H1 (cell line): ENCODE measurements at regions not wholly inside any gene's neighbourhood (a gene's known extent, or its start where the extent isn't known, plus 50 kb on each side); places are given as distances from the start of the nearest gene placed in this dataset.

ENCODE experiments used
- CTCF ChIA-PET: fragments of 300-600 bp; sonication (Branson Sonifier 250); formaldehyde crosslinking; loops from one replicate; lab custom pipeline; 2021; ENCODE audit not compliant: partially characterized antibody; lab: Charles Lee
- POLR2A ChIA-PET: fragments of 300-600 bp; sonication (Branson Sonifier 250); formaldehyde crosslinking; loops from one replicate; lab custom pipeline; 2021; ENCODE audit warnings: inconsistent platforms; ENCODE audit not compliant: partially characterized antibody; lab: Charles Lee
- DNase-seq, 2 experiments: peaks; one replicate each; pipeline versions ENCODE4 v3.0.0 to v3.0.0-alpha.2; 2010 to 2022; ENCODE audit warnings: low spot score in 2 of 2, low read depth in 1 of 2, mixed read lengths in 1 of 2
- FAIRE-seq: peaks from 2 replicates; lab custom pipeline; 2011; peaks lifted over from hg19 to GRCh38; lab: Jason Lieb, UNC
- H2AFZ ChIP-seq: 2 replicates; pipeline ENCODE4 v1.8.1; 2012; ENCODE audit warnings: low read length, inconsistent platforms
- H2AK5ac ChIP-seq: 2 replicates; pipeline ENCODE4 v1.6.1; 2013; ENCODE audit warnings: low read depth, low read length
- H2BK120ac ChIP-seq: replicated peaks from 2 replicates; pipeline ENCODE3; 2013; ENCODE audit warnings: low read depth, low read length, inconsistent platforms
- H2BK12ac ChIP-seq: 2 replicates; pipeline ENCODE4 v1.6.1; 2013; ENCODE audit warnings: low read depth, low read length
- H2BK15ac ChIP-seq: 2 replicates; pipeline ENCODE4 v1.6.1; 2013; ENCODE audit warnings: low read length
- H2BK20ac ChIP-seq: 2 replicates; pipeline ENCODE4 v1.6.1; 2013; ENCODE audit warnings: low read length
- H2BK5ac ChIP-seq: 2 replicates; pipeline ENCODE4 v1.6.1; 2013; ENCODE audit warnings: low read depth, low read length
- H3K14ac ChIP-seq: 2 replicates; pipeline ENCODE4 v1.6.1; 2013; ENCODE audit warnings: inconsistent platforms; ENCODE audit not compliant: insufficient read length
- H3K18ac ChIP-seq: 2 replicates; pipeline ENCODE4 v1.6.1; 2013; ENCODE audit warnings: low read length; ENCODE audit errors: extremely low read depth
- H3K23ac ChIP-seq: 2 replicates; pipeline ENCODE4 v1.6.1; 2013; ENCODE audit warnings: inconsistent platforms; ENCODE audit not compliant: insufficient read length
- H3K23me2 ChIP-seq: 2 replicates; pipeline ENCODE4 v1.6.1; 2013; ENCODE audit warnings: low read depth, low read length
- H3K27ac ChIP-seq: 2 replicates; pipeline ENCODE4 v1.6.1; 2011; ENCODE audit warnings: low read depth, low read length, inconsistent platforms
- H3K27me3 ChIP-seq, 4 experiments: replicated peaks in 1 of 4; 1 replicate in 1 of 4; 2 replicates in 3 of 4; pipeline versions ENCODE4 v1.6.1 to v1.8.1; 2011 to 2013; ENCODE audit warnings: low read length in 3 of 4, mild to moderate bottlenecking in 3 of 4, inconsistent platforms in 2 of 4, mixed read lengths in 2 of 4, moderate library complexity in 1 of 4; ENCODE audit not compliant: control insufficient read depth in 3 of 4, insufficient read depth in 3 of 4; ENCODE audit errors: extremely low read depth in 1 of 4
- H3K36me3 ChIP-seq, 4 experiments: 2 replicates each; pipeline versions ENCODE4 v1.6.1 to v1.8.1; 2011 to 2013; ENCODE audit warnings: mild to moderate bottlenecking in 4 of 4, low read length in 3 of 4, moderate library complexity in 2 of 4, control low read depth in 1 of 4, inconsistent platforms in 1 of 4; ENCODE audit not compliant: insufficient read depth in 4 of 4, control insufficient read depth in 2 of 4
- H3K4ac ChIP-seq: replicated peaks from 2 replicates; pipeline ENCODE3; 2013; ENCODE audit warnings: low read length, low read depth, mixed read lengths, inconsistent platforms; ENCODE audit not compliant: insufficient read length
- H3K4me1 ChIP-seq, 4 experiments: replicated peaks in 1 of 4; 1 replicate in 1 of 4; 2 replicates in 3 of 4; pipeline versions ENCODE4 v1.6.1 to v1.8.1; 2011 to 2013; ENCODE audit warnings: low read length in 3 of 4, inconsistent platforms in 2 of 4, mixed read lengths in 1 of 4; ENCODE audit not compliant: insufficient read depth in 4 of 4, control insufficient read depth in 3 of 4
- H3K4me2 ChIP-seq, 2 experiments: 2 replicates each; pipeline versions ENCODE4 v1.6.1 to v1.8.1; 2011 to 2013; ENCODE audit warnings: low read depth in 2 of 2, low read length in 2 of 2, control low read depth in 1 of 2, inconsistent platforms in 1 of 2, mild to moderate bottlenecking in 1 of 2; ENCODE audit not compliant: insufficient read depth in 1 of 2
- H3K4me3 ChIP-seq, 4 experiments: fragments of 200-600, 300-600 bp in 1 of 4; sonication (generic), shearing (Covaris generic), sonication (Bioruptor Twin) in 1 of 4; 2 replicates each; pipeline versions ENCODE4 v1.5.1 to v1.8.1; 2011 to 2016; ENCODE audit warnings: low read length in 4 of 4, low read depth in 3 of 4, control low read depth in 2 of 4, inconsistent platforms in 2 of 4, mild to moderate bottlenecking in 2 of 4, mixed read lengths in 1 of 4, moderate library complexity in 1 of 4; ENCODE audit not compliant: insufficient read depth in 2 of 4; ENCODE audit errors: extremely low read depth in 1 of 4
- H3K56ac ChIP-seq: replicated peaks from 2 replicates; pipeline ENCODE3; 2013; ENCODE audit warnings: low read depth, mild to moderate bottlenecking, mixed read lengths, low read length, inconsistent platforms; ENCODE audit not compliant: insufficient read length
- H3K79me1 ChIP-seq: 2 replicates; pipeline ENCODE4 v1.6.1; 2013; ENCODE audit warnings: low read depth, low read length, control low read depth
- H3K79me2 ChIP-seq, 2 experiments: 2 replicates each; pipeline versions ENCODE4 v1.6.1 to v1.8.1; 2012 to 2013; ENCODE audit warnings: low read length in 2 of 2, mild to moderate bottlenecking in 2 of 2, inconsistent platforms in 1 of 2; ENCODE audit not compliant: insufficient read depth in 2 of 2, control insufficient read depth in 1 of 2
- H3K9ac ChIP-seq, 4 experiments: replicated peaks in 1 of 4; 1 replicate in 1 of 4; 2 replicates in 3 of 4; pipeline versions ENCODE4 v1.6.1 to v1.8.1; 2011 to 2013; ENCODE audit warnings: low read depth in 3 of 4, low read length in 3 of 4, control low read depth in 2 of 4, mild to moderate bottlenecking in 2 of 4, moderate library complexity in 2 of 4, inconsistent platforms in 1 of 4; ENCODE audit errors: extremely low read depth in 1 of 4
- H3K9me3 ChIP-seq, 2 experiments: 2 replicates each; pipeline versions ENCODE4 v1.6.1 to v1.8.1; 2012 to 2013; ENCODE audit warnings: mild to moderate bottlenecking in 2 of 2, moderate library complexity in 2 of 2, control low read depth in 1 of 2, inconsistent platforms in 1 of 2, low read depth in 1 of 2, low read length in 1 of 2, mixed read lengths in 1 of 2; ENCODE audit not compliant: insufficient read depth in 2 of 2
- H4K20me1 ChIP-seq, 2 experiments: replicated peaks in 1 of 2; 2 replicates each; pipeline versions ENCODE3 to v1.8.1; 2011 to 2013; ENCODE audit warnings: inconsistent platforms in 2 of 2, low read length in 2 of 2, mild to moderate bottlenecking in 1 of 2; ENCODE audit not compliant: insufficient read depth in 2 of 2, control insufficient read depth in 1 of 2
- H4K5ac ChIP-seq: 2 replicates; pipeline ENCODE4 v1.6.1; 2013; ENCODE audit warnings: low read length, low read depth, mixed read lengths, inconsistent platforms; ENCODE audit not compliant: insufficient read length
- H4K8ac ChIP-seq: 2 replicates; pipeline ENCODE4 v1.8.0; 2013; ENCODE audit warnings: mild to moderate bottlenecking, moderate library complexity, low read length, inconsistent platforms; ENCODE audit not compliant: insufficient read depth; ENCODE audit errors: extremely low read depth
- H4K91ac ChIP-seq: replicated peaks from 2 replicates; pipeline ENCODE3; 2013; ENCODE audit warnings: low read length, mixed read lengths, inconsistent platforms; ENCODE audit not compliant: insufficient read length
- CBX5 ChIP-seq: fragments of 300-800, 300-1000 bp; sonication (generic); IDR thresholded peaks from 2 replicates; pipeline ENCODE4 v1.7.1; 2016; ENCODE audit warnings: antibody characterized with exemption, low read length, low read depth
- CTCF ChIP-seq, 3 experiments: IDR thresholded peaks; 1 replicate in 2 of 3; 2 replicates in 1 of 3; pipeline versions ENCODE4 v1.5.1 to v1.6.1; 2011; ENCODE audit warnings: low read length in 3 of 3, mild to moderate bottlenecking in 3 of 3, inconsistent platforms in 2 of 3, low read depth in 1 of 3, moderate library complexity in 1 of 3; ENCODE audit not compliant: insufficient read depth in 1 of 3; ENCODE audit errors: control extremely low read depth in 1 of 3
- MAFK ChIP-seq: IDR thresholded peaks from 2 replicates; pipeline ENCODE4 v1.6.1; 2012; ENCODE audit warnings: low read depth, mild to moderate bottlenecking, improper control_type of control experiment, low read length
- RAD21 ChIP-seq, 2 experiments: IDR thresholded peaks in 1 of 2; conservative IDR thresholded peaks in 1 of 2; 2 replicates each; pipeline ENCODE4 v1.6.1; 2011; ENCODE audit warnings: low read depth in 2 of 2, low read length in 2 of 2, improper control_type of control experiment in 1 of 2, inconsistent platforms in 1 of 2, mild to moderate bottlenecking in 1 of 2, moderate library complexity in 1 of 2
- SUZ12 ChIP-seq: fragments of 200-600 bp; sonication (generic); IDR thresholded peaks from 2 replicates; pipeline ENCODE4 v1.6.1; 2012; ENCODE audit warnings: mild to moderate bottlenecking, inconsistent platforms, low read length, moderate library complexity, mixed read lengths
- WGBS, 2 experiments: shearing (Covaris generic) in 1 of 2; methylation state at CpG; one replicate each; pipeline versions ENCODE4 v1.1.6 to v1.1.7; 2013 to 2015; ENCODE audit warnings: low lambda C conversion rate in 2 of 2, mixed read lengths in 2 of 2, inconsistent platforms in 1 of 2, low coverage in 1 of 2, missing lambda C conversion rate in 1 of 2; ENCODE audit not compliant: insufficient replicate concordance in 2 of 2, insufficient coverage in 1 of 2, insufficient read length in 1 of 2; ENCODE audit errors: extremely low coverage in 1 of 2, missing lambda C conversion rate in 1 of 2; 5-methylcytosine and 5-hydroxymethylcytosine counted together

- no peaks in the 10 kb centered on the region for H3K79me1 ChIP-seq
- no peaks in the 10 kb centered on the region for H3K79me2 ChIP-seq
- H4K91ac ChIP-seq: no peak overlapping the region
- H3K4me2 ChIP-seq: peak overlapping the region; percentile 60 to 83
- FAIRE-seq: peak; percentile 58
- no peak for DNase-seq
- no peak overlapping the region for H2AK5ac ChIP-seq
- H3K14ac ChIP-seq: no peak overlapping the region
- H2BK12ac ChIP-seq: 0 out of 2 replicates have a peak overlapping the region, but pooled peaks have one; percentile 12
- 5% methylated on average over 18 of the region's 18 CpGs; no CpG with 5 or more reads in 1 of the 2 experiments for WGBS, 2 experiments
- H2BK15ac ChIP-seq: no peak overlapping the region
- H4K20me1 ChIP-seq: no peaks in the 10 kb centered on the region
- no peaks in the 10 kb centered on the region for H3K9me3 ChIP-seq
- H2BK120ac ChIP-seq: no peak overlapping the region
- H3K4me3 ChIP-seq: peak overlapping the region; percentile 15 to 50 (median 26); a peak in 6 of 8 replicates
- H3K23me2 ChIP-seq: no peaks in the 10 kb centered on the region
- peaks cover 11 to 37% (median 19%) of the 10 kb centered on the region in 4 experiments for H3K4me1 ChIP-seq
- no peak overlapping the region for H3K27ac ChIP-seq
- H3K18ac ChIP-seq: no peak overlapping the region; the same call in 1 of the 2 replicates
- H3K4ac ChIP-seq: no peak overlapping the region
- TF ChIP-seq CTCF (IDR thresholded peaks at IDR 0.05; ENCODE audit: control extremely low read depth in 1 of 3, insufficient read depth in 1 of 3, low read depth in 1 of 3, low read length in 3 of 3) (no peak), RAD21 (IDR thresholded peaks at IDR 0.05 in 1 of 2, conservative IDR thresholded peaks at IDR 0.05 in 1 of 2; ENCODE audit: low read depth in 2 of 2, low read length in 2 of 2) (no peak), CBX5 (no peak), SUZ12 (0 out of 2 replicates have a peak, but pooled peaks have one; percentile 13), MAFK (no peak)
- H3K27me3 ChIP-seq: peaks cover 0 to 4% (median 1%) of the 10 kb centered on the region in 4 experiments; a peak in 2 of 7 replicates
- no peak overlapping the region for H2BK5ac ChIP-seq
- no peak overlapping the region for H2BK20ac ChIP-seq
- H4K8ac ChIP-seq: no peak overlapping the region
- H3K9ac ChIP-seq: no peak overlapping the region
- H4K5ac ChIP-seq: no peak overlapping the region
- POLR2A ChIA-PET: interaction anchor here (0.7 to 1.2 kb wide), 2 partner anchors 10 to 21 kb away, joined by 3 to 4 read pairs; no protein-coding TSS in a partner anchor
- H2AFZ ChIP-seq: no peak overlapping the region
- CTCF ChIA-PET: interaction anchor here (0.7 to 10.4 kb wide), 19 partner anchors 10 to 223 kb away, joined by 3 to 91 read pairs (median 14); no protein-coding TSS in a partner anchor
- no peaks in the 10 kb centered on the region for H3K36me3 ChIP-seq
- H3K56ac ChIP-seq: no peak overlapping the region
- H3K23ac ChIP-seq: no peak overlapping the region
These were observed 271.7 kb downstream of the BUD13 start for GRCh38 chr11:116500947-116501602.
